HG02884 (cell line): ENCODE measurements at regions not wholly inside any gene's neighbourhood (a gene's known extent, or its start where the extent isn't known, plus 50 kb on each side); places are given as distances from the start of the nearest gene placed in this dataset.
"Not testable (repeated sequence)": the region's sequence is repeated elsewhere in the genome, so short reads cannot be mapped to it uniquely, and the experiment has no call there.

Experiments
- ATAC-seq: cut with Tn5 transposase; IDR thresholded peaks from one replicate; pipeline ENCODE4 v1.9.1; 2021; ENCODE audit warnings: mild to moderate bottlenecking, moderate library complexity; ENCODE audit not compliant: unreplicated experiment

- not testable (repeated sequence) for ATAC-seq
These were observed 194.9 kb upstream of the FN1 start for GRCh38 chr2:215630796-215631195.

DNA sequence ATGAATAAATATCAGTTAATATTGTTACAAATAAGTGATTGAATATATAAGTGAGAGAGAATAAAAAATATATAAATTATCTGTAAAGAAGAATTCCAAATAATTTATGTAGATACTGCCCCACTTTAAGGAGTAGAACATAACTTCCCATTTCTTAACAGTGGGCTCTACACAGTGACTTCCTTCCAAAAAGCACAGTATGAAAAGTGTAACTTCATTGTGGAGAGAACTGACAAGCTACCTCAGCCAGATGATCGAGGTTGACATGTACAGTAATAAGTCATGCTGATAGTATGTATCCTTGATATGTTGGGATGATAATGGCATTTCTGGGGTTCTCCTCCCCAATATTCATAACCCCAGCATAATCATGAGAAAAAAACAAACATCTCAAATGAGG, 191.9 kb upstream of the FN1 start:
- ATAC-seq = no peak

- ATAC-seq = no peak
These were observed 191.0 kb upstream of the FN1 start for GRCh38 chr2:215626812-215627281.

- ATAC-seq = no peak
These were observed 190.2 kb upstream of the FN1 start for GRCh38 chr2:215626063-215626462.

- ATAC-seq = no peak
These were observed 189.3 kb upstream of the FN1 start for GRCh38 chr2:215625207-215625606.

DNA sequence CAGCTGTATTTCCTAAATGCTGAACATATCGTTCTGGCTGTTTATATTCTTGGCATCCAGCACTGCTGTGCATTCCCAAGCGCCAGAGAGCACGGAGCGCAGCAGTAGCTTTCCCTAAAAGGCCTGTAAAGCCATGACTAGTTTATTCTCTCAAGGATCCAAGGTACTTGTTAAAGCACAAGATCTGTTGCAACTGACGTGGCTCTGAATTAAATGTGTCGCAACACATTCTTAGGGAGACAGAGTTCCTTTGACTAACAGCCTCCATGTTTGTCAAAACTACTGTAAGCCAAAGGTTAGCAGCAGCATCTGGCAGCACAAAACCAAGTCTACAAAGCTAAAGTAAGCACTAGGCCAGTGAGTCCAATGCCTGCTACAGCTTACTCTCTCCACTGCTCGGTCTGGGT, 188.6 kb upstream of the FN1 start:
- ATAC-seq = no peak

DNA sequence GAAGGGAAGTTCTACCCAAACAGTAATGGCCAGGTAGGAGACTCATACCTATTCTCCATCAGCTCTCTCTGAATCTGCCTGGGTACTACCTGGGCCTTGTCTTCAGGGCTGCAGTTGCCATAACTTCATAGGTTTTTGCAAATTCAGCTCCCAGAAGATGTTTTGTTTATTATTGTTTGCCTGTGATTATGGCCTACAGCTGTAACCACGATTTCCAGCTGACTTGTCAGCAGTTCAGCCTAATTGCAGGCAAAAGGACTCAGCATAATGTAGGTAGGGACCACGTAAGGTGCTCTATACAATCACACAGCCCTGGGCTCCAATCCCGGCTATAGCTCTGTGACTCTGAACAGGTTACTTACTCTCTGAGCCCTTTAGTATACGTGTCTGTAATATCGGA, 187.0 kb upstream of the FN1 start:
- no peak for ATAC-seq

DNA sequence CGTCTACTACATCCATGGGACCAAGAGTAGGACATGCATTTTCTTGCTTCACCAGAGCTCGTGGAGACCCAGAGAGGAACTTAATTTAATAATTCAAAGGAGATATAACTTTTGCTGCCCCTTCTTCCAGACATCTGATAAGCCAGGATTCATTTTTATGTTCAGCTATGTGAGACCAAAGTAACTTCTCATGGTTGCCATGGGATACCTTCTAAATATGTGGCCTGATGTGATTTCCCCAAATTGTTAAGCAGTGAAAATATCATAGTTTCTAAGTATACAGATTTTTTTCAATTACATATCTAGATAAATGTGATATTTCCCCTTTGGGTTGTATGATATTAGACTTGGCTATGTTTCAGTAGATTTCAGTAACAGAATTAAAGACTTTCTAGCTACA, 185.5 kb upstream of the FN1 start:
- ATAC-seq = no peak

DNA sequence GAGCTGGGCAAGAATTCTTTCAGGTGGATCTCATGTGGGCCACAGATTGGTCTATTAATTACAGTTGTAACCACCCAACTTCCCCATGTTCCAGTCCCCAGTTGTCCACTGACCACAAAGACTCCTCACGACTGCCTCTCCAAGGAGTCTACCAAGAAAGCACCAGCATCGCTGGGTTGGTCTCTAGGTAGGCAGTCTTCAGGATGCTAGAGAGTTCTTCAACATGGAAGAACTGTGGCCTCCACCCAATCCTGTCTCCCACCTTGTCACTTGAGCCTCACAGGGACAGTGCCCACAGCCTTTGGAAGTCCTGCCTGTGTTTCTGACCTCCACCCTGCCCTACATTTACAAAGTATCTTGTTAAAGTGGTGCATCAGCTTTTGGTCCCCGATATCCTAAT, 184.7 kb upstream of the FN1 start:
- ATAC-seq = no peak

GRCh38 chr2:215619989-215620388, 184.1 kb upstream of the FN1 start:
- ATAC-seq = no peak

DNA sequence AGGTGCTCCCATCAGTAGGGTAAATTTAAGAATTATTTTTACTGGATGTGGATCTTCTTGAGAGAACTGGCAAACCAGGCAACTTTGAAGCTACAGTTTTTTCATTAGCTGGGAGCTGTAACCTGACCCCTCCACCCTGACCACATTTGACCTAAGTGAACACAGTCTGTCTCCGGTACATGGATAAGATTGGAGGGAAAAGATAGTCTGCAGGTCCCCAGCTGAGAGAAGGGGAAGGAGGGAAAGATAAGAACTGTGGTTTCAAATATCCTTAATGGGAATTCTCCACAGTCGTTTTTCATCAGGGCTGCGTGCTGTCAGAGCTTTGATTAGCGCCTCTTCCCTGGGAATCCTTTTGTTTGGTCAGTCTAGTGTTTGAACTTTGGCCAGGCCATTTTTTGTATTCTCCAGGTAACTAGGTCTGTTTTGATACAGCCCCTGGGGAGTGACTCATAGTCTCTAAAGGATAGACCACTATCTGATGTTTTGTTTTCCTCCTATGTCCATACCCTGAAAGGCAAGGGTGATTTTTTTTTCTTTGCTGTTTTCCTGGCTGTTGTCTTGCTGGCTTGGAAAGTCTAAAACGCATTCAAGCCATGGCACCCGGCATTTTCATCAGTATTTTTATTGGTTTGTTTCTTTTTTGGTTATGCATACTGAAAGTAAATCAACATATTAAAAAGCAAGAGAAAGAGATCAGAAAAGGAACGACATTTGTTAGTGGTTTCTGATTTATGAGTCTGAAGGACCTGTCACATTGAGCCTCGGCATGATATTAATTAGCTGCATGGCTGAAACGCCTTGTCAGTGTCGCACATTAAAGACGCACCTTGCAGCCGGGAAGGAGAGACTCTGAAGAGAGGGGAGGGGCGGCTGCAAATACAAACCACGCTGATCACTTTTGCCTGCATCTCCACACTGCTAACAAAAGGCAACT, 183.4 kb upstream of the FN1 start:
- no peak for ATAC-seq

DNA sequence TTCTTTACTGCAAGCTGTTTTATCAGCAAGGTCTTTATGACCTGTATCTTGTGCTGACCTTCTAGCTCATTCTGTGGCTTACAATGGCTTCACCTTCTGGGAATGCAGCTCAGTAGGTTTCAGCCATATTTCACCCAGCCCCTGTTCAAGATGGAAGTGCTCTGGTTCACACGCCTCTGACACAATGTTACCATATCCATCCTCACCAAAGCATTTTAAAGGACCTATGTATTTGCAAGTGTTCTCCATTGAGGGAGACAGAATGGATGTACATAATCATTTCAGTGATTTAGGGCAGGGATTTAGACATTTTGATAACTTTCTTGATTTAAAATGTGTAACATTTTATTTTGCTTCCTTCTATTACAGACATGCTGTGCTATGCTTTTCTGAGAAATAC, 182.3 kb upstream of the FN1 start:
- no peak for ATAC-seq

- no peak for ATAC-seq
These were observed 181.4 kb upstream of the FN1 start for GRCh38 chr2:215617060-215617824.

GRCh38 chr2:215615803-215616174, 179.9 kb upstream of the FN1 start:
- ATAC-seq = no peak

- no peak for ATAC-seq
These were observed 179.4 kb upstream of the FN1 start for GRCh38 chr2:215615067-215615802.

DNA sequence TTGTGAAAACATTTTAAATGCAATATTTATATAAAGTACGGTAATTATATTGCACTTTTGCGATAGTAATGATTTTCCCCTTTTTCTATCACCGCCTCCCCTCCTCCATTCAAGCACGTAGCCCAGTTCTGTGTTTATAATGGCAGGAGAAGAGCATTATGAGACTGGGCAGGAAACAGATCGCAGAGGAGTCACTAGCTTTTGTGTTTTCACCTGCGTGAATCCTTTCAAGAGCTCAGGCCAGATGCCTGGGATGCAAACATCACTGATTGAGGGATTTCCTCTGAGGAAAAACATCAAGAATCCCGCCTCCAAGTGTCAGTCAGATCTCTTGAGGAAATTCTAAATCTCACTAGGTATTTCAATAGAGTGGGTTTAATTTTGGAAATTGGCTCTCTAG, 178.4 kb upstream of the FN1 start:
- no peak for ATAC-seq

GRCh38 chr2:215613888-215614287, 178.0 kb upstream of the FN1 start:
- ATAC-seq = no peak

DNA sequence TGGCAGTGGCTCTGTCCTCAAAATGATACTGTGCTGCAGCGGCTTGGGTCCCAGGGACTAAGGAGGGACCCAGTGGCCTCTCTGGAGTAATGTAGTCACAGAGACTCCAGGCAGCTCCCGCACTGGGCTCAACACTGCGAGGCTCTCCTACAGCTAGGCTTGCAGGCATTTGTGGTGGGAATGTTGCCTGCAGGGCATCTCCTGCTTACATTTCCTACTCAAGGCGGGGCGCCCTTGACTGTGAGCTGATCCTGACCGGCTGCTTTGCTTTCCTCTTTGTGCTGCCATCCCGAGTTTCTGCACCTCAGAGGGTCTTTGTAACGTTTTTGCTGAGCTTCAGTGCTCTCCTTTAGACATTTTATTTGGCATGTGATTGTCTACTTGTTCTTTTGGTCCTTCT, 177.4 kb upstream of the FN1 start:
- no peak for ATAC-seq

DNA sequence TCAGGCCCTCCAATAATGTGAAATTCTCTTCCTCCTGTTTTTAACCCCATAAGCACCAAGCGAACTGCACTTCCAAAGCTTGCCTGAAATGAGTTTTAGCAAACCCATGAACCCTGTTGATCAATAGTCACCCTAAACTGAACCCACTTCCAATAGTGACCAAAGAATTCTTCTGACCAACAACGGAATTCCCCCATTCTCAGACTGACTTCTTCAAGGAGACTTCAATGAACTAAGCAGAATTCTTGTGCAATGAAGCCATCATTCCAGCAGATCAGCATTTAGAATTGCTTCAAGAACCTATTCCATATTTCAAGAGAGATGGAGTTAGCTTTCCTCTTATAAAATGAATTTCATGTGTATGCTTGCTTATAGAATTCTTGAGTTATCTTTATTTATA, 176.9 kb upstream of the FN1 start:
- ATAC-seq = no peak

DNA sequence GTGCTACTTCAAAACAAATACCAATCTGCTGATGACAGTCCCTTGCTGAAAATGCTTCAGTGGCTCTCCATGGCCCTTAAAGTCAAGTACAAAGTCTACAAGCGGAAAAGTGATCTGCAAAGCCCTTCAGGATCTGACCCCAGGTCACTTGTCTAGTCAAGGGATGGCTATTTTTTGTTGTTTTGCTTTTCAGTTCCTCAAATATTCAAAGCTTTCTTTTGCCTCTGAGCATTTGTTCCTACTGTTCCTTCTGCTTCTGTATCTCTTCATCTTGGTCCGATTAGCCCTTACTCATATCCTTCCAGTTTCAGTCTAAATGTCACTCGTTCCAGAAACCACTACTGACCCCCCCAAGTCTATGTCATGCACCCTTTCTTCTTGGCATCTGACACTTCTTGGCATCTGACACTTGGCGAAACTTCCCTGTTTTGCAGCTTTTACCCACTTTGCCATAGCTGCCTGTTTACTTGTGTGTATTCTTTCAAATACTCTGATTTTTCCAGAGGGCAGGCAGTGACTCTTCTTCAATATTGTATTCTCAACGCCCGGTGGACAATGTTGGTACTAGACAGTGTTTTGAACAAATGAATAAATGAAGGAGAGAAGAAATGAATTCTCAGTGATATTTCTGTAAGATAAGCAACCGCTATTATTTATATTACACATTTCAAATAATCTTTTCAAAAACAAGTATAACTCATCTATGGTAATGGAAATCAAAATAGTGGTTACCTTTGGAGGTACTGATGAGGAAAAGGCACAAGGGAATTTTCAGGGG, 175.9 kb upstream of the FN1 start:
- ATAC-seq = no peak
